ENCODE measurements at regions not wholly inside any gene's neighbourhood (a gene's known extent, or its start where the extent isn't known, plus 50 kb on each side); places are given as distances from the start of the nearest gene placed in this dataset.

- Histone ChIP-seq H3K36me3 (no peaks in the 10 kb centered on the region), H3K9me3 (replicated peaks) (no peaks in the 10 kb centered on the region), H3K4me1 (replicated peaks) (no peaks in the 10 kb centered on the region), H3K27me3 (replicated peaks) (no peaks in the 10 kb centered on the region), H3K27ac (no peak overlapping the region), H3K4me3 (no peak overlapping the region)
- DNase-seq (ENCODE audit: low read depth in 1 of 2, low spot score in 2 of 2), result no peak
Observed at GRCh38 chr2:122273785-122274419, 518.5 kb downstream of the TSN start.

DNA sequence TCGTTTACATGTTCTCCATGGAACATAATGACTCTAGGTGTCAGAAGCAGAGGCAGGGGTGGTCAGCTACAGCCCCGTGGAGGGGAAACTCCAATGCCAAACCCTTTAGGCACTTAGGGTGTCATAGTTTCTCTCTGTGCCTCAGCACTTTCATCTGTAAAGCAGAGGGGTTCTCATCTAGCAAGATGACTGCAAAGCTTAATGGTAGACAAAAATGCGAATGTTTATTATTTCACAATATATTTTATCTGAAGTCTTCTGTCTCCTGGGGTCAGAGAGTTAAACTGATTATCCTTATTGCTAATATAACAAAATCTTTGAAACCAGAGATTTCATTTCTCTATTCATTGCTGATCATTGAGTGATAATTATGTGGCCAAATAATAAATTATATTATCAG is 522.5 kb downstream of the TSN start:
- no peaks in the 10 kb centered on the region for H3K27me3 ChIP-seq (replicated peaks)
- H3K36me3 ChIP-seq, result no peaks in the 10 kb centered on the region
- H3K9me3 ChIP-seq (replicated peaks), result no peaks in the 10 kb centered on the region
- no peak overlapping the region for H3K27ac ChIP-seq
- H3K4me1 ChIP-seq (replicated peaks), result no peaks in the 10 kb centered on the region
- no peak for DNase-seq (ENCODE audit: low read depth in 1 of 2, low spot score in 2 of 2)
- H3K4me3 ChIP-seq, result no peak overlapping the region

GRCh38 chr2:122300758-122301157 is 545.3 kb downstream of the TSN start:
- Histone ChIP-seq H3K27ac (no peak overlapping the region), H3K4me3 (no peak overlapping the region), H3K9me3 (replicated peaks) (no peaks in the 10 kb centered on the region), H3K27me3 (replicated peaks) (no peaks in the 10 kb centered on the region), H3K4me1 (replicated peaks) (no peaks in the 10 kb centered on the region), H3K36me3 (no peaks in the 10 kb centered on the region)
- no peak for DNase-seq (ENCODE audit: low read depth in 1 of 2, low spot score in 2 of 2)

DNA sequence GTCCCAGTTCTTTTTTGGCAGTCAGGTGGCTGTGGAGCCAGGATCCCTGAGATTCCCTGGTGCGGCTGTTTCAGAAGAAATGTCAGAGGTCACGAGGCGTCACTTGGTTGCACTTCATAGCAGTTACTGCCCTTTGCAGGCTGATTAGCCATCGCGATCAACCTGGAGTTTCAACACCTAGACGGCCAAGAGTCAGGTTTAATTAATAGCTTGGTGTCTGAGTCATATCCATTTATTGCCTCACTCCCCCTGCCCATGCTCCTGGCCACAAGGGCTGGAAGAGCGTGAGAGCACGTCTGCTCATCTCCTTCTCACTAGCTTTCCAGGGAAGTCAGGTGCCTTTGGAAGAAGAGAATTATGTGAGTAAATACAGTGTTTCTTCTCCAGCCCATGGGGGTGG is 552.3 kb downstream of the TSN start:
- DNase-seq (ENCODE audit: low read depth in 1 of 2, low spot score in 2 of 2), result no peak
- Histone ChIP-seq H3K4me1 (replicated peaks) (no peaks in the 10 kb centered on the region), H3K9me3 (replicated peaks) (no peaks in the 10 kb centered on the region; the same call in 1 of the 2 replicates), H3K27me3 (replicated peaks) (no peaks in the 10 kb centered on the region), H3K4me3 (no peak overlapping the region), H3K27ac (no peak overlapping the region), H3K36me3 (no peaks in the 10 kb centered on the region)

- Histone ChIP-seq H3K27me3 (replicated peaks) (no peaks in the 10 kb centered on the region), H3K27ac (no peak overlapping the region), H3K9me3 (replicated peaks) (no peaks in the 10 kb centered on the region; the same call in 1 of the 2 replicates), H3K4me3 (no peak overlapping the region), H3K4me1 (replicated peaks) (no peaks in the 10 kb centered on the region), H3K36me3 (no peaks in the 10 kb centered on the region)
- DNase-seq (ENCODE audit: low read depth in 1 of 2, low spot score in 2 of 2), result no peak
Observed at GRCh38 chr2:122315306-122315705, 559.9 kb downstream of the TSN start.

DNA sequence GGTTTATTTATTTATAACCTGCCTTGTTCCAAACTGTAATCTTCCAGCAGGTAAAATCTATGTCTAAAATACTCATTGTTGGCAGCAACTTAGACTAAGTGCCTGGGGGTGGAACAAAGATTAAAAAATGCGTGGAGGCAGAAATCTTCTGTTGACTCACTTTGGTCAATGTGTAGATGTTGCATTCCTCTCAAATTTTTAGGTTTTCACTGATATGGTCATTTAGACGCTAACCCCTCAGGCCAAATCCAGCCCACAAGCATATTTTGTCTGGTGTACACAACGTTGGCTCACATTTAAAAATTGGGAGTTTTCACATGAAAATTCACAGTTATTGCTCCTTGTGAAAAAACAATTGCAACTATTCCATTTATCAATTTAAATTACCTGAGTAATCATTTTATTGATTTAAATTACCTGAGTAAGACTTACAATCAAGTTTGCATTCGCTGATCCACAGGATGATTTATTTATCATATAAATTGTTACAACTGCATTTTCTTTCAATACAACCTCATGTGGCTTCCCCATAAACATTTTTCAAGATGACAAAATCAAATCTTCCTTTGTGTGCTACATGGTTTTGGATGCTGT is 564.2 kb downstream of the TSN start:
- Histone ChIP-seq H3K4me1 (replicated peaks) (no peaks in the 10 kb centered on the region), H3K9me3 (replicated peaks) (no peaks in the 10 kb centered on the region), H3K27ac (no peak overlapping the region), H3K4me3 (no peak overlapping the region), H3K27me3 (replicated peaks) (no peaks in the 10 kb centered on the region), H3K36me3 (no peaks in the 10 kb centered on the region)
- DNase-seq (ENCODE audit: low read depth in 1 of 2, low spot score in 2 of 2), result no peak

- Histone ChIP-seq H3K27ac (no peak overlapping the region), H3K27me3 (replicated peaks) (no peaks in the 10 kb centered on the region), H3K36me3 (no peaks in the 10 kb centered on the region), H3K4me1 (replicated peaks) (no peaks in the 10 kb centered on the region), H3K4me3 (no peak overlapping the region), H3K9me3 (replicated peaks) (no peaks in the 10 kb centered on the region)
- no peak for DNase-seq (ENCODE audit: low read depth in 1 of 2, low spot score in 2 of 2)
Observed at GRCh38 chr2:122322815-122323214, 567.4 kb downstream of the TSN start.

GRCh38 chr2:122323927-122324326 is 568.5 kb downstream of the TSN start:
- no peak for DNase-seq (ENCODE audit: low read depth in 1 of 2, low spot score in 2 of 2)
- no peak overlapping the region for H3K27ac ChIP-seq
- no peak overlapping the region for H3K4me3 ChIP-seq
- 0 out of 2 replicates have a peak, but pooled peaks cover 4% of the 10 kb centered on the region for H3K27me3 ChIP-seq (replicated peaks)
- no peaks in the 10 kb centered on the region for H3K4me1 ChIP-seq (replicated peaks)
- no peaks in the 10 kb centered on the region for H3K36me3 ChIP-seq
- H3K9me3 ChIP-seq (replicated peaks), result no peaks in the 10 kb centered on the region

- Histone ChIP-seq H3K4me3 (no peak overlapping the region), H3K36me3 (no peaks in the 10 kb centered on the region), H3K4me1 (replicated peaks) (no peaks in the 10 kb centered on the region), H3K27ac (no peak overlapping the region), H3K27me3 (replicated peaks) (0 out of 2 replicates have a peak, but pooled peaks cover 6% of the 10 kb centered on the region), H3K9me3 (replicated peaks) (no peaks in the 10 kb centered on the region)
- DNase-seq (ENCODE audit: low read depth in 1 of 2, low spot score in 2 of 2), result no peak
Observed at GRCh38 chr2:122326471-122326870, 571.0 kb downstream of the TSN start.

DNA sequence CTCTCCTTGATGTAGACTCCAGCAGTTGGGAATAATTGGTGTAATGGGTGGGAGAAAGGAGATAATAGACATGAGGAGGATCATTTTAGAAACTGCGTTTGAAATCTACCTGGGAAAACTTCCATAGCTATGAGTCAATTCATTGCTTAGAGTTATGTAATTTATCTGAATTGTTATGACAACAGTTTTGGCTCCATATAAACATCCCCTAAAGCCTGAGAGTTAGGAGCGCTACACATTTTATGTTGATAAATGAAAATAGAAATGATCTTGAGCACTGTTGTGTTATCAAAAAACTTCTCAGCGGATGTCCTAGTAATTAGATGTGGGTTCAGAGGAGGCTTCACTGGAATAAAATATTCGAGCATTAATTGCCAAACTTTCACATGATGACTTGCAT is 573.4 kb downstream of the TSN start:
- no peak overlapping the region for H3K27ac ChIP-seq
- no peaks in the 10 kb centered on the region for H3K9me3 ChIP-seq (replicated peaks)
- no peak for DNase-seq (ENCODE audit: low read depth in 1 of 2, low spot score in 2 of 2)
- H3K36me3 ChIP-seq, result no peaks in the 10 kb centered on the region
- H3K27me3 ChIP-seq (replicated peaks), result 0 out of 2 replicates have a peak, but pooled peaks cover 6% of the 10 kb centered on the region
- no peaks in the 10 kb centered on the region for H3K4me1 ChIP-seq (replicated peaks)
- no peak overlapping the region for H3K4me3 ChIP-seq

DNA sequence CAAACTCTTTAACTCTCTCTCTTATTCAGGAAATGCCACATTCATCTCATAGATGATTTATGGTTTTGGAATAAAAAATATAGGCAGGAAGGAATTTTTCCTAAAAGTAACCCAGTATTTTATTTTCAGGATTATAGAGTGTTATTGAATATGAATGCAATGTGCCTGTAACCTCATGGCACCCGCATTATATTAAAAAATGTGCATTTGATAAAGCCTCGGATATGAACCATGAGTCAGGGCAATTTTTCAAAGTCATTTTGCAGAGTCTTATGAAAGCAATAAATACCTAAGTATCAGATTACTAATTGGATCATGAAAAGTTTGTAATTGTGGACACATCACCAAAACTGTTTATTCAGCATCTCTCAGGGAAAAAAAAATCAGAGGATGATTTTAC is 573.8 kb downstream of the TSN start:
- Histone ChIP-seq H3K27me3 (replicated peaks) (0 out of 2 replicates have a peak, but pooled peaks cover 6% of the 10 kb centered on the region), H3K4me3 (no peak overlapping the region), H3K36me3 (no peaks in the 10 kb centered on the region), H3K4me1 (replicated peaks) (no peaks in the 10 kb centered on the region), H3K27ac (no peak overlapping the region), H3K9me3 (replicated peaks) (no peaks in the 10 kb centered on the region)
- no peak for DNase-seq (ENCODE audit: low read depth in 1 of 2, low spot score in 2 of 2)

DNA sequence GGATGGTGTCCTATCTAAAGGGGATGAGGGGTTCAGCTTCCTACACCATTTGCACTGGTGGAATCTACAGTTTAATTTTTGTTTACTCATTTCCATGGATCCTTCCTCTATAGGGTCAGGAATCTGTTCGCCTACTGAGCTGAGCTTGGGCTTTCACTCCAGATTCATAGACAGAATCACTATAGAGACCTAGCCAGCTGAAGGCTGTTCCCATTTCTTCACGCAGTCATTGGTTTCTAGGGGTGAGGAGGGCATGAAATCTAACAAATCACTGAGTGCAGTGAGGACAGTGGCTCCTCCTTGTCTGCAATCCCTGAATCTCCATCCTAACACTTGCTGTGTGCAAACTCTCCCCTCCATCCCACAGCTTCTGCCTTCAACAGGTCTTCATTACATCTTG is 578.5 kb downstream of the TSN start:
- no peak overlapping the region for H3K4me3 ChIP-seq
- no peak overlapping the region for H3K27ac ChIP-seq
- no peaks in the 10 kb centered on the region for H3K36me3 ChIP-seq
- H3K4me1 ChIP-seq (replicated peaks), result no peaks in the 10 kb centered on the region
- 0 out of 2 replicates have a peak, but pooled peaks cover 1% of the 10 kb centered on the region for H3K27me3 ChIP-seq (replicated peaks)
- DNase-seq (ENCODE audit: low read depth in 1 of 2, low spot score in 2 of 2), result no peak
- H3K9me3 ChIP-seq (replicated peaks), result no peaks in the 10 kb centered on the region

DNA sequence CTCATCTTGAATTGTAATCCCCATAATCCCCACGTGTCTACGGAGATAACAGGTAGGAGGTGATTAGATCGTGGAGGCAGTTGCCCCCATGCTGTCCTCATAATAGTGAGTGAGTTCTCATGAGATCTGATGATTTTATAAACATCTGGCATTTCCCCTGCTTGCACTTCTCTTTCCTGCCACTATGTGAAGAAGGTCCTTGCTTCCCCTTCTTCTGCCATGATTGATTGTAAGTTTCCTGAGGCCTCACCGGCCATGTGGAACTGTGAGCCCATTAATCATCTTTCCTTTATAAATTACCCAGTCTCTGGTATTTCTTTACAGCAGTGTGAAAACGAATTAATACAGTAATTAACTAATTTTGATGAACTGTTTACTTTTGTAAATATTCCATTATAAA is 582.5 kb downstream of the TSN start:
- Histone ChIP-seq H3K4me3 (no peak overlapping the region), H3K36me3 (no peaks in the 10 kb centered on the region), H3K4me1 (replicated peaks) (no peaks in the 10 kb centered on the region), H3K9me3 (replicated peaks) (no peaks in the 10 kb centered on the region), H3K27me3 (replicated peaks) (no peaks in the 10 kb centered on the region), H3K27ac (no peak overlapping the region)
- no peak for DNase-seq (ENCODE audit: low read depth in 1 of 2, low spot score in 2 of 2)

GRCh38 chr2:122340246-122340645 is 584.8 kb downstream of the TSN start:
- no peaks in the 10 kb centered on the region for H3K36me3 ChIP-seq
- no peak for DNase-seq (ENCODE audit: low read depth in 1 of 2, low spot score in 2 of 2)
- no peaks in the 10 kb centered on the region for H3K9me3 ChIP-seq (replicated peaks)
- no peak overlapping the region for H3K27ac ChIP-seq
- H3K27me3 ChIP-seq (replicated peaks), result no peaks in the 10 kb centered on the region
- H3K4me1 ChIP-seq (replicated peaks), result no peaks in the 10 kb centered on the region
- H3K4me3 ChIP-seq, result no peak overlapping the region

GRCh38 chr2:122341007-122341406 is 585.6 kb downstream of the TSN start:
- H3K4me3 ChIP-seq, result no peak overlapping the region
- H3K4me1 ChIP-seq (replicated peaks), result no peaks in the 10 kb centered on the region
- DNase-seq (ENCODE audit: low read depth in 1 of 2, low spot score in 2 of 2), result no peak
- no peaks in the 10 kb centered on the region for H3K27me3 ChIP-seq (replicated peaks)
- no peaks in the 10 kb centered on the region for H3K36me3 ChIP-seq
- H3K27ac ChIP-seq, result no peak overlapping the region
- no peaks in the 10 kb centered on the region for H3K9me3 ChIP-seq (replicated peaks)

Data from SJSA1 (cell line).